B cell (primary cell): ENCODE measurements at regions not wholly inside any gene's neighbourhood (a gene's known extent, or its start where the extent isn't known, plus 50 kb on each side); places are given as distances from the start of the nearest gene placed in this dataset.
"Not testable (repeated sequence)": the region's sequence is repeated elsewhere in the genome, so short reads cannot be mapped to it uniquely, and the experiment has no call there.

Source experiments
- ATAC-seq: fragments of 200-7000 bp; cut with Tn5 transposase; one replicate; pipeline ENCODE4 v1.10.0; 2021; ENCODE audit warnings: low read depth, mild to moderate bottlenecking, moderate number of reproducible peaks, moderate library complexity
- CTCF ChIA-PET: fragments of 350-600 bp; sonication (Branson Sonifier 250); formaldehyde crosslinking; loops from one replicate; lab custom pipeline; 2021; ENCODE audit warnings: antibody characterized with exemption, inconsistent platforms; lab: Charles Lee
- POLR2A ChIA-PET: fragments of 350-600 bp; sonication (Branson Sonifier 250); formaldehyde crosslinking; loops from one replicate; lab custom pipeline; 2021; ENCODE audit warnings: antibody characterized with exemption; lab: Charles Lee
- DNase-seq: peaks from one replicate; pipeline ENCODE4 v3.0.0; 2013
- H2AFZ ChIP-seq: 2 replicates; pipeline ENCODE4 v1.6.1; 2012; ENCODE audit warnings: mild to moderate bottlenecking, low read depth, low read length; ENCODE audit not compliant: insufficient read depth, poor library complexity, severe bottlenecking
- H3K27ac ChIP-seq, 2 donors: 1 replicate in 1 of 2; 2 replicates in 1 of 2; pipeline ENCODE4 v1.5.1; 2012 to 2013; ENCODE audit warnings: low read length in 2 of 2, mild to moderate bottlenecking in 2 of 2, moderate library complexity in 1 of 2
- H3K27me3 ChIP-seq, 4 experiments: fragments of 200-600 bp in 1 of 4; sonication (generic) in 1 of 4; replicated peaks in 1 of 4; 1 replicate in 2 of 4; 2 replicates in 2 of 4; pipeline versions ENCODE4 v1.6.1 to v1.7.0; 2013 to 2016; ENCODE audit warnings: low read length in 3 of 4, mild to moderate bottlenecking in 2 of 4, mixed read lengths in 1 of 4, moderate library complexity in 1 of 4; ENCODE audit not compliant: insufficient read depth in 4 of 4, control insufficient read depth in 3 of 4; ENCODE audit errors: control extremely low read depth in 1 of 4
- H3K36me3 ChIP-seq, 2 experiments: replicated peaks in 1 of 2; 1 replicate in 1 of 2; 2 replicates in 1 of 2; pipeline versions ENCODE4 v1.6.1 to v1.7.1; 2013; ENCODE audit warnings: low read length in 1 of 2; ENCODE audit not compliant: insufficient read depth in 2 of 2, control insufficient read depth in 1 of 2; ENCODE audit errors: control extremely low read depth in 1 of 2, extremely low read depth in 1 of 2
- H3K4me1 ChIP-seq, 2 donors: fragments of 200-600 bp in 1 of 2; sonication (generic) in 1 of 2; 1 replicate in 1 of 2; 2 replicates in 1 of 2; pipeline versions ENCODE4 v1.5.1 to v1.6.1; 2013 to 2017; ENCODE audit warnings: low read length in 2 of 2; ENCODE audit not compliant: control insufficient read depth in 2 of 2, insufficient read depth in 2 of 2
- H3K4me2 ChIP-seq: replicated peaks from 2 replicates; pipeline ENCODE3; 2012; ENCODE audit warnings: mild to moderate bottlenecking, low read depth, low read length; ENCODE audit not compliant: poor library complexity, severe bottlenecking
- H3K4me3 ChIP-seq, 5 experiments: fragments of 200-600 bp in 1 of 5; sonication (generic) in 1 of 5; 1 replicate in 3 of 5; 2 replicates in 2 of 5; pipeline versions ENCODE4 v1.5.1 to v1.7.0; 2011 to 2016; ENCODE audit warnings: low read length in 4 of 5, mild to moderate bottlenecking in 4 of 5, low read depth in 2 of 5, control low read depth in 1 of 5, moderate library complexity in 1 of 5; ENCODE audit not compliant: insufficient read depth in 1 of 5; ENCODE audit errors: control extremely low read depth in 1 of 5, extremely low read depth in 1 of 5
- H3K79me2 ChIP-seq: fragments of 200-600 bp; sonication (generic); one replicate; pipeline ENCODE4 v1.6.0; 2016; ENCODE audit warnings: low read length; ENCODE audit not compliant: control insufficient read depth, insufficient read depth
- H3K9ac ChIP-seq: fragments of 200-600 bp; sonication (generic); 2 replicates; pipeline ENCODE4 v1.6.1; 2017; ENCODE audit warnings: mild to moderate bottlenecking, low read length, moderate library complexity
- H3K9me3 ChIP-seq, 3 donors: one replicate each; pipeline versions ENCODE4 v1.6.1 to v1.7.1; 2013; ENCODE audit warnings: low read length in 2 of 3; ENCODE audit not compliant: control insufficient read depth in 2 of 3, insufficient read depth in 1 of 3; ENCODE audit errors: control extremely low read depth in 1 of 3
- H4K20me1 ChIP-seq: 2 replicates; pipeline ENCODE4 v1.6.0; 2012; ENCODE audit warnings: mild to moderate bottlenecking, low read length; ENCODE audit not compliant: insufficient read depth, control insufficient read depth, poor library complexity, severe bottlenecking
- H3K27ac Mint-ChIP-seq: one replicate; pipeline ENCODE4 v1.8.0; 2021; ENCODE audit warnings: mixed read lengths
- H3K27me3 Mint-ChIP-seq: one replicate; pipeline ENCODE4 v1.8.0; 2021; ENCODE audit warnings: mixed read lengths
- H3K4me1 Mint-ChIP-seq: one replicate; pipeline ENCODE4 v1.8.0; 2021; ENCODE audit warnings: mixed read lengths
- H3K4me3 Mint-ChIP-seq: one replicate; pipeline ENCODE4 v1.8.0; 2021; ENCODE audit warnings: mixed read lengths
- H3K9me3 Mint-ChIP-seq: one replicate; pipeline ENCODE4 v1.8.0; 2022; ENCODE audit warnings: mixed read lengths; ENCODE audit not compliant: insufficient read depth
- WGBS: methylation state at CpG from one replicate; pipeline ENCODE4 v1.1.5; 2013; ENCODE audit warnings: missing lambda C conversion rate; ENCODE audit not compliant: insufficient coverage; 5-methylcytosine and 5-hydroxymethylcytosine counted together
- intact Hi-C: fragments of 100-400 bp; cut with micrococcal nuclease; formaldehyde crosslinking; loops from one replicate; pipeline ENCODE4 v1.10.0; 2022

- H3K27me3 Mint-ChIP-seq, POLR2A ChIA-PET, H3K27ac ChIP-seq, H3K4me1 ChIP-seq, H3K9me3 Mint-ChIP-seq, CTCF ChIA-PET, H3K27me3 ChIP-seq, H3K79me2 ChIP-seq, intact Hi-C loops, H3K4me1 Mint-ChIP-seq, ATAC-seq, H3K9me3 ChIP-seq, H2AFZ ChIP-seq, H3K9ac ChIP-seq, H3K4me3 Mint-ChIP-seq, H3K36me3 ChIP-seq, DNase-seq, H3K4me2 ChIP-seq, H4K20me1 ChIP-seq, H3K4me3 ChIP-seq, H3K27ac Mint-ChIP-seq: not testable (repeated sequence)
- 60% methylated on average over 2 of the region's 7 CpGs for WGBS
Observed at GRCh38 chr2:91597436-91597835, 2906.0 kb downstream of the RPIA start.

- H3K4me3 ChIP-seq, H3K27ac ChIP-seq, H3K9me3 Mint-ChIP-seq, ATAC-seq, H3K27ac Mint-ChIP-seq, H3K79me2 ChIP-seq, H3K4me2 ChIP-seq, H2AFZ ChIP-seq, H3K4me3 Mint-ChIP-seq, intact Hi-C loops, H3K4me1 Mint-ChIP-seq, H3K9ac ChIP-seq, H3K36me3 ChIP-seq, H3K9me3 ChIP-seq, H3K27me3 ChIP-seq, POLR2A ChIA-PET, DNase-seq, H4K20me1 ChIP-seq, H3K27me3 Mint-ChIP-seq, CTCF ChIA-PET, H3K4me1 ChIP-seq: not testable (repeated sequence)
- 89% methylated on average over 2 of the region's 4 CpGs for WGBS
Observed at GRCh38 chr2:91598519-91598918, 2907.0 kb downstream of the RPIA start.

GRCh38 chr2:91599000-91599399 lies 2907.5 kb downstream of the RPIA start:
- H3K36me3 ChIP-seq, H3K79me2 ChIP-seq, H3K4me2 ChIP-seq, H3K4me1 ChIP-seq, POLR2A ChIA-PET, H3K4me1 Mint-ChIP-seq, H4K20me1 ChIP-seq, H3K27ac ChIP-seq, ATAC-seq, H3K27me3 Mint-ChIP-seq, H3K27ac Mint-ChIP-seq, H3K4me3 ChIP-seq, H3K9me3 Mint-ChIP-seq, DNase-seq, H3K9ac ChIP-seq, H3K27me3 ChIP-seq, intact Hi-C loops, CTCF ChIA-PET, H2AFZ ChIP-seq, H3K9me3 ChIP-seq, H3K4me3 Mint-ChIP-seq: not testable (repeated sequence)
- 94% methylated on average over 3 of the region's 6 CpGs for WGBS

- H3K36me3 ChIP-seq, CTCF ChIA-PET, H3K9me3 ChIP-seq, H3K27me3 Mint-ChIP-seq, H3K79me2 ChIP-seq, H3K4me3 ChIP-seq, ATAC-seq, H2AFZ ChIP-seq, H3K27me3 ChIP-seq, H4K20me1 ChIP-seq, H3K4me3 Mint-ChIP-seq, H3K9me3 Mint-ChIP-seq, H3K4me1 ChIP-seq, intact Hi-C loops, H3K27ac ChIP-seq, POLR2A ChIA-PET, H3K4me2 ChIP-seq, H3K27ac Mint-ChIP-seq, H3K4me1 Mint-ChIP-seq, H3K9ac ChIP-seq, DNase-seq: not testable (repeated sequence)
- 81% methylated on average over 1 of the region's 1 CpG for WGBS
Observed at GRCh38 chr2:91602860-91603259, 2911.4 kb downstream of the RPIA start.
